HCT116 (cell line): ENCODE measurements at regions not wholly inside any gene's neighbourhood (a gene's known extent, or its start where the extent isn't known, plus 50 kb on each side); places are given as distances from the start of the nearest gene placed in this dataset.
"Not testable (repeated sequence)": the region's sequence is repeated elsewhere in the genome, so short reads cannot be mapped to it uniquely, and the experiment has no call there.

ENCODE experiments used
- ELF1 ChIP-seq: IDR thresholded peaks from 2 replicates; pipeline ENCODE4 v1.6.1; 2012; ENCODE audit warnings: low read depth, borderline replicate concordance
- EZH2 ChIP-seq: fragments of 200-600 bp; sonication (generic); IDR thresholded peaks from 2 replicates; pipeline ENCODE4 v1.6.1; 2017; ENCODE audit warnings: antibody characterized with exemption, mixed run types
- EZH2phosphoT487 ChIP-seq: fragments of 200-600 bp; IDR thresholded peaks from 2 replicates; pipeline ENCODE4 v1.6.1; 2018; ENCODE audit warnings: antibody characterized with exemption, borderline replicate concordance
- FOSL1 ChIP-seq: IDR thresholded peaks from 2 replicates; pipeline ENCODE4 v1.6.1; 2012; ENCODE audit warnings: low read depth
- POLR2A ChIP-seq: IDR thresholded peaks from 2 replicates; pipeline ENCODE4 v1.7.0; 2011; ENCODE audit warnings: borderline replicate concordance; ENCODE audit not compliant: insufficient read depth, insufficient read length; ENCODE audit errors: extremely low read depth
- POLR2AphosphoS5 ChIP-seq: IDR thresholded peaks from 2 replicates; pipeline ENCODE4 v1.6.1; 2011; ENCODE audit warnings: mild to moderate bottlenecking, low read depth, low read length, moderate library complexity
- TCF7L2 ChIP-seq: IDR thresholded peaks from 2 replicates; pipeline ENCODE4 v1.7.0; 2011; ENCODE audit warnings: borderline replicate concordance, inconsistent platforms; ENCODE audit not compliant: insufficient read depth, insufficient read length; ENCODE audit errors: extremely low read depth
- YY1 ChIP-seq: IDR thresholded peaks from 2 replicates; pipeline ENCODE4 v1.6.1; 2011; ENCODE audit warnings: low read length, low read depth, moderate library complexity, mild to moderate bottlenecking; ENCODE audit not compliant: insufficient replicate concordance; ENCODE audit errors: extremely low read depth
- ZFX ChIP-seq: fragments of 450-650 bp; IDR thresholded peaks from 2 replicates; pipeline ENCODE4 v1.6.1; 2017
- ZNF274 ChIP-seq: fragments of 200-500 bp; sonication (Bioruptor generic); IDR thresholded peaks from 2 replicates; pipeline ENCODE4 v1.6.1; 2014; ENCODE audit warnings: mild to moderate bottlenecking, low read depth, low read length, inconsistent platforms
- TF ChIP-seq, protein P1 (sequence below), 3 experiments: fragments of 200-600 bp in 1 of 3; sonication (generic) in 1 of 3; IDR thresholded peaks in 2 of 3; conservative IDR thresholded peaks in 1 of 3; 2 replicates each; pipeline ENCODE4 v1.5.1; 2012 to 2017; ENCODE audit warnings: low read depth in 2 of 3, low read length in 2 of 3, antibody characterized with exemption in 1 of 3, borderline replicate concordance in 1 of 3, control low read depth in 1 of 3, mild to moderate bottlenecking in 1 of 3, mixed read lengths in 1 of 3, mixed run types in 1 of 3, moderate library complexity in 1 of 3; ENCODE audit not compliant: insufficient read depth in 1 of 3
- TF ChIP-seq, protein P2 (sequence below): IDR thresholded peaks from 2 replicates; pipeline ENCODE4 v1.6.1; 2012; ENCODE audit warnings: low read depth

DNA sequence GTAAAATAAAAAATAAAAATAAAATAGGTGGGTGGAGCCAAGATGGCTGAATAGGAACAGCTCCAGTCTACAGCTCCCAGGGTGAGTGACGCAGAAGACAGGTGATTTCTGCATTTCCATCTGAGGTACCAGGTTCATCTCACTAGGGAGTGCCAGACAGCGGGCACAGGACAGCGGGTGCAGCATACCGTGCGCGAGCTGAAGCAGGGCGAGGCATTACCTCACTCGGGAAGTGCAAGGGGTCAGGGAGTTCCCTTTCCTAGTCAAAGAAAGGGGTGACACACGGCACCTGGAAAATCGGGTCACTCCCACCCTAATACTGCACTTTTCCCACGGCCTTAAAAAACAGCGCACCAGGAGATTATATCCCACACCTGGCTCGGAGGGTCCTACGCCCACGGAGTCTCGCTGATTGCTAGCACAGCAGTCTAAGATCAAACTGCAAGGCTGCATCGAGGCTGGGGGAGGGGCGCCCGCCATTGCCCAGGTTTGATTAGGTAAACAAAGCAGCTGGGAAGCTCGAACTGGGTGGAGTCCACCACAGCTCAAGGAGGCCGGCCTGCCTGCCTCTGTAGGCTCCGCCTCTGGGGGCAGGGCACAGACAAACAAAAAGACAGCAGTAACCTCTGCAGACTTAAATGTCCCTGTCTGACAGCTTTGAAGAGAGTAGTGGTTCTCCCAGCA, 161.9 kb upstream of the RPS6KA2 start:
- TF ChIP-seq, protein P1, sequence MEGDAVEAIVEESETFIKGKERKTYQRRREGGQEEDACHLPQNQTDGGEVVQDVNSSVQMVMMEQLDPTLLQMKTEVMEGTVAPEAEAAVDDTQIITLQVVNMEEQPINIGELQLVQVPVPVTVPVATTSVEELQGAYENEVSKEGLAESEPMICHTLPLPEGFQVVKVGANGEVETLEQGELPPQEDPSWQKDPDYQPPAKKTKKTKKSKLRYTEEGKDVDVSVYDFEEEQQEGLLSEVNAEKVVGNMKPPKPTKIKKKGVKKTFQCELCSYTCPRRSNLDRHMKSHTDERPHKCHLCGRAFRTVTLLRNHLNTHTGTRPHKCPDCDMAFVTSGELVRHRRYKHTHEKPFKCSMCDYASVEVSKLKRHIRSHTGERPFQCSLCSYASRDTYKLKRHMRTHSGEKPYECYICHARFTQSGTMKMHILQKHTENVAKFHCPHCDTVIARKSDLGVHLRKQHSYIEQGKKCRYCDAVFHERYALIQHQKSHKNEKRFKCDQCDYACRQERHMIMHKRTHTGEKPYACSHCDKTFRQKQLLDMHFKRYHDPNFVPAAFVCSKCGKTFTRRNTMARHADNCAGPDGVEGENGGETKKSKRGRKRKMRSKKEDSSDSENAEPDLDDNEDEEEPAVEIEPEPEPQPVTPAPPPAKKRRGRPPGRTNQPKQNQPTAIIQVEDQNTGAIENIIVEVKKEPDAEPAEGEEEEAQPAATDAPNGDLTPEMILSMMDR (IDR thresholded peaks at IDR 0.05 in 2 of 3, conservative IDR thresholded peaks at IDR 0.05 in 1 of 3; ENCODE audit: borderline replicate concordance in 1 of 3, insufficient read depth in 1 of 3, low read depth in 2 of 3, low read length in 2 of 3): not testable (repeated sequence)
- TF ChIP-seq FOSL1, POLR2A, POLR2AphosphoS5, EZH2, EZH2phosphoT487, YY1, ZFX, TCF7L2, ELF1, ZNF274: not testable (repeated sequence)
- TF ChIP-seq, protein P2, sequence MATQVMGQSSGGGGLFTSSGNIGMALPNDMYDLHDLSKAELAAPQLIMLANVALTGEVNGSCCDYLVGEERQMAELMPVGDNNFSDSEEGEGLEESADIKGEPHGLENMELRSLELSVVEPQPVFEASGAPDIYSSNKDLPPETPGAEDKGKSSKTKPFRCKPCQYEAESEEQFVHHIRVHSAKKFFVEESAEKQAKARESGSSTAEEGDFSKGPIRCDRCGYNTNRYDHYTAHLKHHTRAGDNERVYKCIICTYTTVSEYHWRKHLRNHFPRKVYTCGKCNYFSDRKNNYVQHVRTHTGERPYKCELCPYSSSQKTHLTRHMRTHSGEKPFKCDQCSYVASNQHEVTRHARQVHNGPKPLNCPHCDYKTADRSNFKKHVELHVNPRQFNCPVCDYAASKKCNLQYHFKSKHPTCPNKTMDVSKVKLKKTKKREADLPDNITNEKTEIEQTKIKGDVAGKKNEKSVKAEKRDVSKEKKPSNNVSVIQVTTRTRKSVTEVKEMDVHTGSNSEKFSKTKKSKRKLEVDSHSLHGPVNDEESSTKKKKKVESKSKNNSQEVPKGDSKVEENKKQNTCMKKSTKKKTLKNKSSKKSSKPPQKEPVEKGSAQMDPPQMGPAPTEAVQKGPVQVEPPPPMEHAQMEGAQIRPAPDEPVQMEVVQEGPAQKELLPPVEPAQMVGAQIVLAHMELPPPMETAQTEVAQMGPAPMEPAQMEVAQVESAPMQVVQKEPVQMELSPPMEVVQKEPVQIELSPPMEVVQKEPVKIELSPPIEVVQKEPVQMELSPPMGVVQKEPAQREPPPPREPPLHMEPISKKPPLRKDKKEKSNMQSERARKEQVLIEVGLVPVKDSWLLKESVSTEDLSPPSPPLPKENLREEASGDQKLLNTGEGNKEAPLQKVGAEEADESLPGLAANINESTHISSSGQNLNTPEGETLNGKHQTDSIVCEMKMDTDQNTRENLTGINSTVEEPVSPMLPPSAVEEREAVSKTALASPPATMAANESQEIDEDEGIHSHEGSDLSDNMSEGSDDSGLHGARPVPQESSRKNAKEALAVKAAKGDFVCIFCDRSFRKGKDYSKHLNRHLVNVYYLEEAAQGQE: not testable (repeated sequence)
